ENCODE measurements at regions not wholly inside any gene's neighbourhood (a gene's known extent, or its start where the extent isn't known, plus 50 kb on each side); places are given as distances from the start of the nearest gene placed in this dataset.
"Not testable (repeated sequence)": the region's sequence is repeated elsewhere in the genome, so short reads cannot be mapped to it uniquely, and the experiment has no call there.

DNA sequence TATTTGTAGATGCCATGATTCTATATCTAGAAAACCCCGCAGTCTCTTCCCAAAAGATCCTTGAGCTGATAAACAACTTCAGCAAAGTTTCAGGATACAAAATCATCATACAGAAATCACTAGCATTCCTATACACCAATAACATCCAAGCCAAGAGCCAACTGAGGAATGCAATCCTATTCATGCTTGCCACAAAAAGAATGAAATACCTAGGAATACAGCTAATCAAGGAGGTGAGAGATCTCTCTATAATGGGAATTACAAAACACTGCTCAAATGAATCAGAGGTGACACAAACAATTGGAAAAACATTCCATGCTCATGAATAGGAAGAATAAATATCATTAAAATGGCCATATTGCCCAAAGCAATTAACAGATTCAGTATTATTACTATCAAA is 551.4 kb upstream of the SLC39A10 start:
- Histone ChIP-seq H3K9me2 (replicated peaks; ENCODE audit: insufficient read depth) (no peaks in the 10 kb centered on the region), H3K4me2 (no peak overlapping the region), H3K4me1 (ENCODE audit: insufficient read depth) (no peaks in the 10 kb centered on the region), H3K27me3 (no peaks in the 10 kb centered on the region), H3K36me3 (replicated peaks; ENCODE audit: insufficient read depth, low read depth) (no peaks in the 10 kb centered on the region), H3K27ac (no peak overlapping the region), H2AFZ (no peak overlapping the region), H3K9me3 (ENCODE audit: low read depth) (no peaks in the 10 kb centered on the region), H4K20me1 (ENCODE audit: insufficient read depth, poor library complexity, severe bottlenecking) (no peaks in the 10 kb centered on the region), H3K4me3 (no peak overlapping the region), H3K79me2 (no peaks in the 10 kb centered on the region)
- DNase-seq (ENCODE audit: low spot score) = no peak
- 85% methylated on average over 1 of the region's 1 CpG for WGBS (ENCODE audit: low lambda C conversion rate, missing lambda C conversion rate)
- TF ChIP-seq EZH2phosphoT487 (IDR thresholded peaks at IDR 0.05; ENCODE audit: low read depth, severe bottlenecking, unreplicated experiment) (no peak), EZH2 (IDR thresholded peaks at IDR 0.05; ENCODE audit: borderline replicate concordance) (no peak)
- TF ChIP-seq, protein P1, sequence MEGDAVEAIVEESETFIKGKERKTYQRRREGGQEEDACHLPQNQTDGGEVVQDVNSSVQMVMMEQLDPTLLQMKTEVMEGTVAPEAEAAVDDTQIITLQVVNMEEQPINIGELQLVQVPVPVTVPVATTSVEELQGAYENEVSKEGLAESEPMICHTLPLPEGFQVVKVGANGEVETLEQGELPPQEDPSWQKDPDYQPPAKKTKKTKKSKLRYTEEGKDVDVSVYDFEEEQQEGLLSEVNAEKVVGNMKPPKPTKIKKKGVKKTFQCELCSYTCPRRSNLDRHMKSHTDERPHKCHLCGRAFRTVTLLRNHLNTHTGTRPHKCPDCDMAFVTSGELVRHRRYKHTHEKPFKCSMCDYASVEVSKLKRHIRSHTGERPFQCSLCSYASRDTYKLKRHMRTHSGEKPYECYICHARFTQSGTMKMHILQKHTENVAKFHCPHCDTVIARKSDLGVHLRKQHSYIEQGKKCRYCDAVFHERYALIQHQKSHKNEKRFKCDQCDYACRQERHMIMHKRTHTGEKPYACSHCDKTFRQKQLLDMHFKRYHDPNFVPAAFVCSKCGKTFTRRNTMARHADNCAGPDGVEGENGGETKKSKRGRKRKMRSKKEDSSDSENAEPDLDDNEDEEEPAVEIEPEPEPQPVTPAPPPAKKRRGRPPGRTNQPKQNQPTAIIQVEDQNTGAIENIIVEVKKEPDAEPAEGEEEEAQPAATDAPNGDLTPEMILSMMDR (IDR thresholded peaks at IDR 0.05; ENCODE audit: poor library complexity) = no peak

DNA sequence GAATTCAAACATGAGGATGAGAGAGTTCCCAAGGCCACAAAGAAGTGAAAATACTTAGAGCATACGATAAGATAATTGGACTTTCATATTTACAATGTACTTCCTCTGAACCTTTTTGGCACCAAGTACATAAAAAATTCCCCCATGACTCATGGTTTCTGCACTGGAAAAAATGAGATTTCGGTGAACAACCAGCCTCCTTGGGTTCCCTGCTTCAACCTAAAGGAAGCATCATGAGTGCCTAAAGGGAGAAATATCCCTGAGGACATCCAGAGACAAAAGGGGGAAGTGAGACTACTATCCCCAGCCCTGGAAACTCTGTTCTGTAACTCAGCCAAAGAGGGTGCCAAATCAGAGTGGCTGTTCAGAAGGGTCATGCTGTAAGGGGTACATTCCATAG is 562.7 kb upstream of the SLC39A10 start:
- Histone ChIP-seq H4K20me1 (ENCODE audit: insufficient read depth, poor library complexity, severe bottlenecking) (no peaks in the 10 kb centered on the region), H3K9me2 (replicated peaks; ENCODE audit: insufficient read depth) (no peaks in the 10 kb centered on the region), H3K4me2 (no peak overlapping the region), H3K79me2 (no peaks in the 10 kb centered on the region), H3K27ac (no peak overlapping the region), H3K9me3 (ENCODE audit: low read depth) (no peaks in the 10 kb centered on the region), H2AFZ (no peak overlapping the region), H3K4me1 (ENCODE audit: insufficient read depth) (no peaks in the 10 kb centered on the region), H3K4me3 (no peak overlapping the region), H3K27me3 (no peaks in the 10 kb centered on the region), H3K36me3 (replicated peaks; ENCODE audit: insufficient read depth, low read depth) (no peaks in the 10 kb centered on the region)
- DNase-seq (ENCODE audit: low spot score) = no peak
- WGBS (ENCODE audit: low lambda C conversion rate, missing lambda C conversion rate) = 82% methylated on average over 2 of the region's 2 CpGs
- TF ChIP-seq, protein P1 (IDR thresholded peaks at IDR 0.05; ENCODE audit: poor library complexity) = no peak
- TF ChIP-seq EZH2phosphoT487 (IDR thresholded peaks at IDR 0.05; ENCODE audit: low read depth, severe bottlenecking, unreplicated experiment) (no peak), EZH2 (IDR thresholded peaks at IDR 0.05; ENCODE audit: borderline replicate concordance) (no peak)

DNA sequence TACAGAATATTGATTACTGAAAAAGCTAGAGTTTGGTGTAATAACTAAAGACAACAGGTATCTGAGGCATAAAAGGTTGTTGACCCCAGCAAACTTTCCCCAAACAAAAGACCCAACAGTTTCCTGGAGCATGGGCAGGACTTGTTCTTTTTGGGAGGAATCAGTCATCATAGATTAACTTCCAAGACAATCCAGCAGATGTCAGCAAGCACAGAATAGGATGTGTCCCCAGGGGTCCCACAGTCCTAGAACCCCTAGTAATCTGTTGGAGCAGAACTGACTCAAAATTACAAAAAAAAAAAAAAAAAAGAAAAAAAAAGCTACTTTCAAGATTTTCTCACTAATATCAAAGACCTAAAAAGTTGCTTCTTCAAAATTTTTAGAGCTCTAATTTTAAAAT is 564.7 kb upstream of the SLC39A10 start:
- Histone ChIP-seq H3K4me3 (no peak overlapping the region), H2AFZ (no peak overlapping the region), H3K36me3 (replicated peaks; ENCODE audit: insufficient read depth, low read depth) (no peaks in the 10 kb centered on the region), H3K27ac (no peak overlapping the region), H3K79me2 (no peaks in the 10 kb centered on the region), H3K9me2 (replicated peaks; ENCODE audit: insufficient read depth) (no peaks in the 10 kb centered on the region), H3K9me3 (ENCODE audit: low read depth) (no peaks in the 10 kb centered on the region), H3K4me2 (no peak overlapping the region), H3K27me3 (no peaks in the 10 kb centered on the region), H3K4me1 (ENCODE audit: insufficient read depth) (no peaks in the 10 kb centered on the region), H4K20me1 (ENCODE audit: insufficient read depth, poor library complexity, severe bottlenecking) (no peaks in the 10 kb centered on the region)
- TF ChIP-seq EZH2phosphoT487 (IDR thresholded peaks at IDR 0.05; ENCODE audit: low read depth, severe bottlenecking, unreplicated experiment) (no peak), EZH2 (IDR thresholded peaks at IDR 0.05; ENCODE audit: borderline replicate concordance) (no peak)
- TF ChIP-seq, protein P1 (IDR thresholded peaks at IDR 0.05; ENCODE audit: poor library complexity) = no peak
- no peak for DNase-seq (ENCODE audit: low spot score)

DNA sequence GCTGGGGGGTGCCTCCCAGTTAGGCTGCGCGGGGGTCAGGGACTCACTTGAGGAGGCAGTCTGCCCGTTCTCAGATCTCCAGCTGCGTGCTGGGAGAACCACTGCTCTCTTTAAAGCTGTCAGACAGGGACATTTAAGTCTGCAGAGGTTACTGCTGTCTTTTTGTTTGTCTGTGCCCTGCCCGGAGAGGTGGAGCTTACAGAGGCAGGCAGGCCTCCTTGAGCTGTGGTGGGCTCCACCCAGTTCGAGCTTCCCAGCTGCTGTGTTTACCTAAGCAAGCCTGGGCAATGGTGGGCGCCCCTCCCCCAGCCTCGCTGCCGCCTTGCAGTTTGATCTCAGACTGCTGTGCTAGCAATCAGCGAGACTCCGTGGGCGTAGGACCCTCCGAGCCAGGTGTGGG is 584.2 kb upstream of the SLC39A10 start:
- not testable (repeated sequence) for H3K4me2 ChIP-seq
- 27% methylated on average over 8 of the region's 13 CpGs for WGBS (ENCODE audit: low lambda C conversion rate, missing lambda C conversion rate)

More for the DNA sequence above, 584.2 kb upstream of the SLC39A10 start:
- not testable (repeated sequence) for H3K36me3 ChIP-seq (replicated peaks; ENCODE audit: insufficient read depth, low read depth); H3K9me2 ChIP-seq (replicated peaks; ENCODE audit: insufficient read depth); H3K9me3 ChIP-seq (ENCODE audit: low read depth); H4K20me1 ChIP-seq (ENCODE audit: insufficient read depth, poor library complexity, severe bottlenecking); H3K4me1 ChIP-seq (ENCODE audit: insufficient read depth); H3K27me3 ChIP-seq; H3K79me2 ChIP-seq; DNase-seq (ENCODE audit: low spot score); H3K27ac ChIP-seq; H2AFZ ChIP-seq; H3K4me3 ChIP-seq

Data from hepatocyte (in vitro differentiated cells).